Ramos (cell line): ENCODE measurements at regions not wholly inside any gene's neighbourhood (a gene's known extent, or its start where the extent isn't known, plus 50 kb on each side); places are given as distances from the start of the nearest gene placed in this dataset.
"Not testable (repeated sequence)": the region's sequence is repeated elsewhere in the genome, so short reads cannot be mapped to it uniquely, and the experiment has no call there.

Source experiments
- in situ Hi-C: fragments of 300-500 bp; cut with MboI; formaldehyde crosslinking; loops from one replicate; pipeline ENCODE4 v1.14.3; 2022; ENCODE audit warnings: low sequenced_read_pairs; ENCODE audit not compliant: unreplicated experiment

- in situ Hi-C loops: no loop called here
Measured at GRCh38 chr4:38406243-38406642, 257.8 kb upstream of the KLF3 start.

- in situ Hi-C loops: no loop called here
Measured at GRCh38 chr4:38409852-38410251, 254.1 kb upstream of the KLF3 start.

GRCh38 chr4:38411092-38411491, 252.9 kb upstream of the KLF3 start:
- in situ Hi-C loops: no loop called here

- in situ Hi-C loops: no loop called here
Measured at GRCh38 chr4:38411981-38412536, 251.9 kb upstream of the KLF3 start.

- in situ Hi-C loops: no loop called here
Measured at GRCh38 chr4:38413524-38414341, 250.3 kb upstream of the KLF3 start.

- in situ Hi-C loops: no loop called here
Measured at GRCh38 chr4:38414410-38414809, 249.6 kb upstream of the KLF3 start.

GRCh38 chr4:38415682-38416081, 248.3 kb upstream of the KLF3 start:
- in situ Hi-C loops: no loop called here

GRCh38 chr4:38416450-38417014, 247.5 kb upstream of the KLF3 start:
- in situ Hi-C loops: no loop called here

GRCh38 chr4:38420254-38420653, 243.7 kb upstream of the KLF3 start:
- in situ Hi-C loops: not testable (repeated sequence)

- in situ Hi-C loops: no loop called here
Measured at GRCh38 chr4:38422850-38423249, 241.1 kb upstream of the KLF3 start.

GRCh38 chr4:38424151-38424871, 239.7 kb upstream of the KLF3 start:
- in situ Hi-C loops: no loop called here

- in situ Hi-C loops: no loop called here
Measured at GRCh38 chr4:38426532-38426931, 237.5 kb upstream of the KLF3 start.

GRCh38 chr4:38430841-38431240, 233.2 kb upstream of the KLF3 start:
- in situ Hi-C loops: no loop called here

GRCh38 chr4:38442073-38442788, 221.8 kb upstream of the KLF3 start:
- in situ Hi-C loops: no loop called here

GRCh38 chr4:38449506-38450174, 214.4 kb upstream of the KLF3 start:
- in situ Hi-C loops: no loop called here

GRCh38 chr4:38452009-38452408, 212.0 kb upstream of the KLF3 start:
- in situ Hi-C loops: no loop called here

GRCh38 chr4:38452542-38452941, 211.5 kb upstream of the KLF3 start:
- in situ Hi-C loops: no loop called here

GRCh38 chr4:38453253-38453881, 210.6 kb upstream of the KLF3 start:
- in situ Hi-C loops: no loop called here

- in situ Hi-C loops: no loop called here
Measured at GRCh38 chr4:38454284-38454683, 209.7 kb upstream of the KLF3 start.
